ENCODE measurements at regions not wholly inside any gene's neighbourhood (a gene's known extent, or its start where the extent isn't known, plus 50 kb on each side); places are given as distances from the start of the nearest gene placed in this dataset.

DNA sequence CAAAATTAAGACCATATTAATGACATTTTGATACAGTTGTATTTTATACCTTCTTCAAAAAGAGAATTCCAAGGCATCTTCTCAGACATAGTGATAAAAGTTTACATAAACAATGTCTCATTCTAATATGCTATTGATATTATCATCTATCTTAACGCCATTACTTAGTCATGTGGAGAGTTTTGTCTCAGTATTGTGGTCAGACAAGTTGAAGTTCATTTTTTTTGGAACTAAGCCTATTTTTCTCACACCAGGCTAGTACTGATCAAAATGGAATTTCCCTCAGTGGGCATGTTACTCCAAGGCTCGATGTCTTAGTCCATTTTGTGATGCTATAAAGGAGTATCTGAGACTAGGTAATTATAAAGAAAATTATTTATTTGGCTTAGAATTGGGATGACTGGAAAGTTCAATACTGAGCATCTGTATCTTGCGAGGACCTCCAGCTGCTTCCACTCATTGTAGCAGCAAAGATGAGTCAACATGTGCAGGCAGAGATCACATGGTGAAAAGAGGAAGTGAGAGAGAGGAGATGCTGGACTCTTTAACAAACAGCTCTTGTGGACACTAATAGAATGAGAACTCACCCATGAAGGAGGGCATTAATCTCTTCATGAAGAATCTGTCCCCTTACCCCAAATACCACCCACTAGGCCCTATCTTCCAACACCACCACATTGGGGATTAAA lies 825.5 kb upstream of the MANEA start:
- TF ChIP-seq, protein P1, sequence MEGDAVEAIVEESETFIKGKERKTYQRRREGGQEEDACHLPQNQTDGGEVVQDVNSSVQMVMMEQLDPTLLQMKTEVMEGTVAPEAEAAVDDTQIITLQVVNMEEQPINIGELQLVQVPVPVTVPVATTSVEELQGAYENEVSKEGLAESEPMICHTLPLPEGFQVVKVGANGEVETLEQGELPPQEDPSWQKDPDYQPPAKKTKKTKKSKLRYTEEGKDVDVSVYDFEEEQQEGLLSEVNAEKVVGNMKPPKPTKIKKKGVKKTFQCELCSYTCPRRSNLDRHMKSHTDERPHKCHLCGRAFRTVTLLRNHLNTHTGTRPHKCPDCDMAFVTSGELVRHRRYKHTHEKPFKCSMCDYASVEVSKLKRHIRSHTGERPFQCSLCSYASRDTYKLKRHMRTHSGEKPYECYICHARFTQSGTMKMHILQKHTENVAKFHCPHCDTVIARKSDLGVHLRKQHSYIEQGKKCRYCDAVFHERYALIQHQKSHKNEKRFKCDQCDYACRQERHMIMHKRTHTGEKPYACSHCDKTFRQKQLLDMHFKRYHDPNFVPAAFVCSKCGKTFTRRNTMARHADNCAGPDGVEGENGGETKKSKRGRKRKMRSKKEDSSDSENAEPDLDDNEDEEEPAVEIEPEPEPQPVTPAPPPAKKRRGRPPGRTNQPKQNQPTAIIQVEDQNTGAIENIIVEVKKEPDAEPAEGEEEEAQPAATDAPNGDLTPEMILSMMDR (IDR thresholded peaks at IDR 0.05; ENCODE audit: control extremely low read depth, extremely low read depth, low read depth, missing control alignments): no peak
- ChIA-PET POLR2A (no interaction called here), CTCF (interaction anchor here (2.0 kb wide), 1 partner anchor 13 kb away, joined by 5 read pairs; no protein-coding TSS in a partner anchor)
- DNase-seq (ENCODE audit: extremely low spot score): peak; percentile 21

DNA sequence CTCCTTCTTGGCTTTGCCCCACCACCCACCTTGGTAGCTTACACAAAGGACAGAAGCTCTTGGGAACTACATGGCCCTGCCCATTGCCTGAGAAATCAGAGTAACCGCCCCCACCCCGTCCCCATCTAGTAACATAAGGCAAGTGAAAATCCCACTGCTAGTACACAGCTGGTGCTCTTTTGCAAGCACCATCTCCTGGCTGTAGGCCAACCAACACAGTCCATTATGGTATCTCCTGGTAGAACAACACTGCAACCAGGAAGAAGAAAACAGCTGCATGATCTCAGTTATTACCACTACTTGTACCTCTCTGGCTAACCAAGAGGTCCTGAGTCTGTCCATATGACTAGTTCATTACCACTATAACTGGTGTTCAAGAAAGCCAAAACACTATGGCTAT lies 841.1 kb upstream of the MANEA start:
- ChIA-PET POLR2A (no interaction called here), CTCF (interaction anchor here (0.9 to 1.2 kb wide), 3 partner anchors 9 to 40 kb away, joined by 3 read pairs; no protein-coding TSS in a partner anchor)
- TF ChIP-seq, protein P1 (IDR thresholded peaks at IDR 0.05; ENCODE audit: control extremely low read depth, extremely low read depth, low read depth, missing control alignments): no peak
- DNase-seq (ENCODE audit: extremely low spot score): no peak

DNA sequence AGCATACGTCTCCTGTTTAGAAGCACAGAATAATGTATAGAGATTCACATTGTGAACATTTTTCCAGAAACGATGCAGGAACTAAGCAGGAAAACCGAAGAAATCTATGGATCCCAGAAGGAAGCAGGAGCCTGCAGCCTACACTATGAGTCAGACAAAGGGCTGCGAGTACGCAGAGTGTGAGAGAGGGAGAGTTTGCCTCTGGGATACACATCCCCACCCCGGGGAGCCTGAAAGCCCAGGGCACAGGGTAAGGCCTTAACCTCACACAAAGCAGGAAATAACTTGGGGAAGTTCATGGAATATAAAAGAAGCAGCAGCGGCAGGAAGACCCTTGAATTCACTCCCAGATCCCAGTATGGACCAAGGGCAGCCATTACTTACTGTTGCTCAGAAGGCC lies 842.1 kb upstream of the MANEA start:
- CTCF ChIA-PET: interaction anchor here (0.9 kb wide), 1 partner anchor 39 kb away, joined by 3 read pairs; no protein-coding TSS in a partner anchor
- TF ChIP-seq, protein P1 (IDR thresholded peaks at IDR 0.05; ENCODE audit: control extremely low read depth, extremely low read depth, low read depth, missing control alignments): no peak
- DNase-seq (ENCODE audit: extremely low spot score): no peak
- POLR2A ChIA-PET: no interaction called here

DNA sequence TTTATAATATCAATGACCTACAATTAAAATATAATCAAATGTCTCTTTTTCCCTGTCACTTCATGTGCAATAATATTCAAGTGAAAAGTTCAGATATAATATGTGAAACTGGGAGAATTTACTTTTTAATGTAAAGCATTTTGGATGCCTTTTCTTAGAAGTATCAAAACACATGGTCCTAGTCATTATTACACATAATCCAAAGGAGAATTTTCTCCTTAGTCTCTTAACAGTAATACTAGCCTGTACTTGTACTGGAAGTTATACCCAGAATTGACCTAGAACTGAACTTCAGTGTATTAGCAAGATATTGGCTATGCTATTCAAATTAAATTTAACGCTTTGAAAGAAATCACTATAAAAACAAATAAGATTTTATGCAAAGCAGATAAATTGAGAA lies 842.6 kb upstream of the MANEA start:
- ChIA-PET POLR2A (no interaction called here), CTCF (no interaction called here)
- TF ChIP-seq, protein P1 (IDR thresholded peaks at IDR 0.05; ENCODE audit: control extremely low read depth, extremely low read depth, low read depth, missing control alignments): no peak
- DNase-seq (ENCODE audit: extremely low spot score): no peak

DNA sequence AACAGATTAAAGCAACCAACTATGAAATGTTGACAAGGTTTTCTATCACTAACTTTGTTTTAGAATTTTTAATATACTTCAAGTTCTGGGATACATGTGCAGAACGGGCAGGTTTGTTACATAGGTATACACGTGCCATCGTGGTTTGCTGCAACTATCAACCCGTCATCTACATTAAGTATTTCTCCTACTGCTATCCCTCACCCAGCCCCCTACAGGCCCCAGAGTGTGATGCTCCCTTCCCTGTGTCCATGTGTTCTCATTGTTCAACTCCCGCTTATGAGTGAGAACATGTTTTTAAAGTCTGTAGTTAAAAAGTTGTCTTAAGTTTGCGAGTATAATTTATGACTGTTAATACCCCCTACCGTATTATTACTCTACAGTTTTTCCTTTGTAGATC lies 844.3 kb upstream of the MANEA start:
- TF ChIP-seq, protein P1 (IDR thresholded peaks at IDR 0.05; ENCODE audit: control extremely low read depth, extremely low read depth, low read depth, missing control alignments): no peak
- POLR2A ChIA-PET: no interaction called here
- CTCF ChIA-PET: no interaction called here
- no peak for DNase-seq (ENCODE audit: extremely low spot score)

DNA sequence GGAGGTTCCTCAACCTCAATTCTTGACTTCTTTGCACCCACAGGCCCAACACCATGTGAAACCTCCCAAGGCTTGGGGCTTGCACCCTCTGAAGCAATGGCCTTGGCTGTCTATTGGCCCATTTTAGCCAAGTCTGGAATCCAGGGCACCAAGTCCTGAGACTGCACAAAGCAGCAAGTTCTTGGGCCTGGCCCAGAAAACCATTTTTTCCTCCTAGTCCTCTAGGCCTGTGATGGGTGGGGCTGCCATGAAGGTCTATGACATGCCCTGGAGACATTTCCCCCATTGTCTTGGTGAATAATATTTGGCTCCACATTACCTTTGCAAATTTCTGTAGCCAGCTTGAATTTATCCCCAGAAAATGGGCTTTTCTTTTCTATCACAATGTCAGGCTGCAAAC lies 849.6 kb upstream of the MANEA start:
- TF ChIP-seq, protein P1 (IDR thresholded peaks at IDR 0.05; ENCODE audit: control extremely low read depth, extremely low read depth, low read depth, missing control alignments): no peak
- no peak for DNase-seq (ENCODE audit: extremely low spot score)
- ChIA-PET CTCF (interaction anchor here (1.5 kb wide), 1 partner anchor 8 kb away, joined by 3 read pairs; no protein-coding TSS in a partner anchor), POLR2A (no interaction called here)

Measured in GM10248 (cell line).